GM21717 (cell line): ENCODE measurements at regions not wholly inside any gene's neighbourhood (a gene's known extent, or its start where the extent isn't known, plus 50 kb on each side); places are given as distances from the start of the nearest gene placed in this dataset.

Experiments used
- ATAC-seq: cut with Tn5 transposase; IDR thresholded peaks from one replicate; pipeline ENCODE4 v1.9.1; 2021; ENCODE audit warnings: mild to moderate bottlenecking, moderate library complexity; ENCODE audit not compliant: unreplicated experiment

- no peak for ATAC-seq
Observed at GRCh38 chr6:101286146-101286545, 107.4 kb upstream of the GRIK2 start.

GRCh38 chr6:101290346-101290745 lies 103.2 kb upstream of the GRIK2 start:
- ATAC-seq, result no peak

GRCh38 chr6:101294051-101294638 lies 99.4 kb upstream of the GRIK2 start:
- no peak for ATAC-seq

DNA sequence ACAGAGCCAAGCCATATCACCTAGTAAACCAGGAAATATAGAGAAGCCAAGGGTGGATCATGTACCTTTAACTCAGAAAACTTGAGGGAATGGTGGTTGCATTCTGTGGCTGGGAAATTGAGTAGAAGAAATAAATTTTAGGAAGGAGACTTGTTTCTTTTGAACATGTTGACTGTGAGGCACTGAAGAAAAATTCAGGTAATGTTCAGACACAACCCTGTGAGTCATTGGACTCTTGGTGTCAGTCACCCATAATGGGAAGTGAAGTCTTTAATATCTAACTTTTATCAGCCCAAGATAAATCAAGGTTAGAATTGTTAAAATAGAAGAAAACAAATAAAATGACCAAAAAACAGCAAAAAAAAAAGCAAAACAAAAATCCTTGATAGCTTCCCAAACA lies 98.8 kb upstream of the GRIK2 start:
- no peak for ATAC-seq

GRCh38 chr6:101296169-101296960 lies 97.1 kb upstream of the GRIK2 start:
- no peak for ATAC-seq

DNA sequence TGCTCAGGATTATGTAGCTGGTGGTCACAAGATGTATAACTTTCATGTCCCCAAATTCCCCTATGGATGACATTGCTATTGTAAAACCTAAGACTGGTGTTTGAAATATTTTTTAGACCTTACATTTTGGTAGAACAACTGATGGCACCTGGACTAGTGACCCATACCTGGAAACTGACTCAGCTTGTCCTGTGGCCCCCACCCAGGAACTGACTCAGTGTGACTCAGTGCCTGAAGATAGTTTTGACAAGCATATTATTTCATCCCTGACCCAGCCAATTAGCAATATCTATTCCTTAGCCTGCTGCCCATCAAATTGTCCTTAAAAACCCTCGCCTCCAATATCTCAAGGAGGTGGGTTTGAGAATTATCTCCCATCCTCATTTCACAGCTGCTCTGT lies 90.9 kb upstream of the GRIK2 start:
- no peak for ATAC-seq

GRCh38 chr6:101303495-101303894 lies 90.0 kb upstream of the GRIK2 start:
- ATAC-seq, result no peak

- no peak for ATAC-seq
Observed at GRCh38 chr6:101312652-101313051, 80.9 kb upstream of the GRIK2 start.

DNA sequence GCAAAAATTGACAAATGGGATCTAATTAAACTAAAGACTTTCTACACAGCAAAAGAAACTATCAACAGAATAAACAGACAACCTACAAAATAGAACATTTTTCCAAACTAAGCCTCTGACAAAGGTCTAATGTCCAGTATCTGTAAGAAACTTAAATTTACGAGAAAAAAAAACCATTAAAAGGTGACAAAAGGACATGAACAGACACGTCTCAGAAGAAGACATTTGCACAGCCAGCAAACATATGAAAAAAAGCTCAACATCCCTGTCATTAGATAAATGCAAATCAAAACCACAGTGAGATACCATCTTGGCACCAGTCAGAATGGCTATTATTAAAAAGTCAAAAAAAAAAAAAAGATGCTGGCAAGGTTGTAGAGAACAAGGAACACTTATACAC lies 70.6 kb upstream of the GRIK2 start:
- no peak for ATAC-seq

- no peak for ATAC-seq
Observed at GRCh38 chr6:101326411-101326810, 67.1 kb upstream of the GRIK2 start.

- ATAC-seq, result no peak
Observed at GRCh38 chr6:101341926-101342325, 51.6 kb upstream of the GRIK2 start.
